ENCODE measurements at regions not wholly inside any gene's neighbourhood (a gene's known extent, or its start where the extent isn't known, plus 50 kb on each side); places are given as distances from the start of the nearest gene placed in this dataset.

DNA sequence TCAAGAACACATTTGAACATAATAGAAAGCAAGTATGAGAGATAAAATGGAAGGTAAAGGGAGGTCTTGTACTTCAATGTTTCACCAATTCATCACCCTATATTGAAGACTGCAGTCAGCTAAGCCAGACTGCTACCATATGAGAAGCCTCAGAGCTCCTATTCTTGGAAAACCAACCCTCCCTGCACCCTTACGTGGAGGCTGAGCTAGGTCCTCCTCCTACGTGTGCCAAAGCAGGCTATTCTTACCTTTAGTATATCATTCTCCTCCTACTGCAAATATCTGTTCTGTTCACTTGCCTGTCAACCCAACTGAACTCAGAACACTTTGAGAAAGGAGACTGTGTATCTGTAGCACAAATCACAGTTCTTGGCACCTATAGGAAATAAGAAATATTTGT is 255.8 kb upstream of the HNRNPA3 start:
- DNase-seq, result no peak

DNA sequence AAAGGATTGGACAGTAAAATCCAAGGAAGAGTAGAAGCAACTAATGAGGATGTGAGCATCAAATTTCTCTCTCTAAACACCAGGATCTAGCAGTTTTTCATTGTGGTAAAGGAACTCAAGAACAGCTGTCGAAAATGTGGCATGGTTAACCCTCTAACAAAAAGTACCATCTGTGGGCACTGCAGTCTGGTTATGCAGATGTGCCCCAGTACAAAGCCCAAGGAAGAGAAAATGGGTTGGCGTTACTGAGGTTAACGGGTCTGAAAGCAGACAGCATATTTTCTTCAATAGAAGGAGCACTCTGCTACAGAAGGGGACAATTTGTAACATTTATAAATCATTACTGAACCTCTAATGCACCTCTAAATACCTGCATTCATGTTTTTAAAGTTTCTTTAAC is 253.0 kb upstream of the HNRNPA3 start:
- DNase-seq, result no peak

DNA sequence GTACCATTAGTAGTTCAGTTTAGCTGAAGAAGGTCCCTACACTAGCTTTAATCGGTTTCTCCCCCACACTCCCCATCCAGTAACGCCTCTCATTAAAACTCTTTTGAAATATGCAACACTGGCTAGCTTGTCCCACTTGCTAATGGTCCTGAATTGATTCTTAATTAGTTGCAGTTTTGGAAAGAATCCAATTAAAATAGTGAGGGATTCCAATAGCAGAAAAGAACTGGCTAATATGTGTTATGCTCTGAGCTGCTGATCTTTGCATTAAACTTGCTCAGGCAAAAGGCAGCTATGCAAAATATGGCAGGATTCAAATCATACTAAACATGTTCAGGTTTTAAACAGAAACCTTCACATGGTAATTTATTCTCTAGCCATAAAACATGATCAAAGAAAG is 252.5 kb upstream of the HNRNPA3 start:
- DNase-seq, result no peak

DNA sequence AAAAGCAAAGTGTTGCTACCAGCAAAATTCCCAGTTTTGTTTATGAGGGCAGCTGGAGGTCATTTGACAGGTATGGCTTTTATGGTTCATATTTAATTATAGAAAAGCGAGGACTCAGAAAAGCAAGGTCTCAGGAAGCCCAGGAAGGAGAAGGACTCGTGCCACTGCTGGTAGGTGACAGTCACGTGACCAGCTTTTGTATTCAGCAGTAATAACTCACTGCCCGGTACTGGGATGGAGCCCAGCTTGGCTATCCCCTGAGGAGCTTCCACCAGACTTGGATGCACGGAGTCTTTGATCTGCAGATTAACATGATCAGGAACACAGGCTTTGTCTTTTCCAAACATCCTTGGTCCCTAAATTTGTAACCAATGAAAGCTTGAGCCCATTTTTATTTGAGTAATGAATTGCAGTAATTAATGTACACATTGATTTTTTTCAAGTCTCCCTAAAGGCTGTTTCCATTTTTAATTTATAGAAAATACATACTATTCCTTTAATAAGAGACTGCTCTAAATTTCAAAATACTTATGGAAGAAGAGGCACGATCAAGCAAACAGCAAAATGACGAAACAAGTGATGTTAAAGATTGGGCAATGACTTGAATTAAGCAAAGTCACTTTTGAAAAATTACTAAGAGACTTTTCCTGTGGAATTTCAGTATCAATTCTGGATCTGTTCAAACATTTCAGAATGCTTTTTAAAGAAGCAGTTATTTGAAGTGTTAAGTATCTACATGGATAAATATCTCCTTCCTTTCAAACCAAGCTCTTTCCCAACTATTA is 251.7 kb upstream of the HNRNPA3 start:
- no peak for DNase-seq

DNA sequence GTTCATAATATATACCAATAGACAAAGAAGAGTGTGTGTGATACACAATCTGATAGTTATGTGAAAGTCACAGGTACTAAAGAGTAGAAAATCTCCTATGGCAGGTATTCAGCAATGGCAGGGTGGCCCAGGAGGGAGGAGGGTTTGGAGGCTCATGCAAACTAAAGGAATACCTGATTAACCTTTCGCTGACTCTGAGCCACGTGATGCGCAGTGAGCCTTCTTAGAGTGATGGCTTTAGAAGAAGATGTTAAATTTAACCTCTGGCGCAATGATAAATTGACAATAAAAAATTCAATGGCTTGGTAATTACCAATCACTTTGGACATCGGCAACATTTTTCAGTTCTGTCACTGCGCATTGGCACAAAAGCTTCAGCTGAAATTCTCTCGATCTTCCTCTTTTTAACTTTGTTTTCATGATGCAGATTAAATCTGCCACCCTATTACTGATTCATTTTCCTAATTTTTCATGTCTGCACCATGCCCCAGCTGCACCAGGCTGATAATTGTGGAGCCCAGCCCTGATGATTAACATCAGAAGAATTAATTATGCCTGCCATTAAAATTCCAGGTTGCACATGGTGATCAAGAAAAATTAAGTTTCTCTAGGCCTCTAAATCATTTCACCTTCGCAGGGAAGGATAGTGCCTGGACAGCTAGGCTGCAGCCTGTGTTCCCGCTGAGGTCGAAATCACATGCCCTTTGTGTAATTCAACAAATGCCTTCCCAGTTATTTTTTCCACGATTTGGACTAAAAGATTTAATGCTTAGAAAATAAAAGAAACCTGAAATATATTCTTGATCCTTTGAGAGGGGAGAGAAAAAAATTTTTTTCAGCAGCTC is 250.6 kb upstream of the HNRNPA3 start:
- no peak for DNase-seq

DNA sequence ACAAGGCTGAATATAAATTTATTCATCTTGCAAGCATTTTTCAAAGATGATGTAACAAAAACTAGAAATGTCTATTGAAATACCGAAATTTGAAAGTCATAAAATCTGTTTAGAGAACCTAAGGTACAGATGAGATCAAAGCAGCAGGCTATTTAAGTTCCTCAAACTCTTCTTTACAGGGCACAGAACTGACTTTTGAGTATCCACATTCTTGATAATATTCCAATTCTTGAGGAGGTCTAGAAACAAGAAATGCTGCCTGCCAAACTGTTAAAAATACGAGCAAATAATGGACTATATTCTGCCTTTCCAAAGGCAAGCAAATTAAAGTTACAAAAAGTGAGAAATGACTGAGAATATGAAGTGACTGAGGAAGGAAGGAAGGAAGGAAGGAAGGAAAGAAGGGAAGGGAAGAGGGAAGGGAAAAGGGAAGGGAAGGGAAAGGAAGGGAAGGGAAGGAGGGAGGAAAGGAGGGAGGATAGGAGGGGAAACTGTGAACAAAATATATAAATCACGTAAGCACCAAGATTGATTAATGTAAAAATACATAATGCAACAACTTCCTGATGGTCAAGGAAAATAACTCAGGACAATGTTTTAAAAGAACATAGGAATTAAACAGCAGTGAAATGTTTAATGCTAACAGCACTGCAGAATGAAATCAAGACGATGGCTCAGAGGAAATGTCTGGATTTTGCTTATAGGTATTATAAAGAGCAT is 248.9 kb upstream of the HNRNPA3 start:
- DNase-seq, result no peak

DNA sequence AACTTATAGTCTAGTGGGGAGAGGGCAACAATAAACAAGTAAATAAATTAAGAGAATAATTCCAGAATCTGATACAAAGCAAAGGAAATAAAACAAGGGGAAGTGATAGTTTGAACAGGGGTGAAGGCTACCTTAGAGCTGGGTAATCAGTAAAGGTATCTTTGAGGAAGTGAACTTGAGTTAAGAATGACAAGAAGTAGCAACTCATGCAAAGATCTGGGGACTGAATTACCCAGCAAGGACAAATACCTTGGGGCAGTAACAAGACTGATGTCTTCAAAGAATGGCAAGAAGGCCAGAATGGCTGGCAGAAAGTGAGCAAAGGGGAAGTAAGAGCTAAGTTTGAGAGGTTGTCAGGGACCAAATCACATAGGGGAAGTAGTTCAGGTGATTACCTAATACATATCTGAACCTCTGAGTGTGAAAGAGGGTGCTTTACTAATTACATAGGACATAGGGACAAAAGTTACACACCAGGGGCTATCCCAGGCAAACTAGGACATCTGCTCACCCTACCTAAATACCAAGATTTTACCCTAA is 244.6 kb upstream of the HNRNPA3 start:
- DNase-seq, result no peak

DNA sequence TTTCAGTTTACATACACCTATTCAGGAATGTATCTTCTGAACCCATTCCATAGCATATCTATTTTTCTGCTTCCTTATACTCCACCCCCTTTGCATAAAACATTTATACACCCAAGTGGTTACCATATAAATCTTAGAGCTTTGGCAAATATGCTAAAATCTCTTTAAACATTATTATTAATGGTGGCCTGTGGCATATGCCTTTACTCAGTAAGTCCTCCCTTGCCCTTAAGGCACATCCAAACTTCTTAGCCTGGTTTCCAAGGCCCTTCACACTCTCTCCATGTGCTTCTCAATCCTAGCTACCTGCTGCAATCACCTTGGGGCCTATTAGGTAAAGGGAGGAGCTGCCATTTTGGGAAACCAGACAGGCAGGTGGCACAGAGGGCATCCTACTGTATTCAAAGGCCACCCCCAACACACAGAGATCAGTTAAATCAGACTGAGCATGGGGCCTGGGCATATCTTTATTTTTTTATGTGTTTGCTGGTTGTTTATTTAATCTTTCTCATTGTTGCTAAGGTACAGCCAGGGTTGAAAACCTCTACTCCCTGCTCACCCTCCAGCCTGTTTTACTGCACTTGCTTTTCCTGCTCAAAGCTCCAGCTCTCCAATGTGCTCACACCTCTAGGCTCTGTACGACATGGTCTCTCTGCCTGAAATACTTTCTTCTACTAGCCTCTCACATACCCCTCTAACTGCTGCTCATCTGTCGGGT is 242.8 kb upstream of the HNRNPA3 start:
- no peak for DNase-seq

DNA sequence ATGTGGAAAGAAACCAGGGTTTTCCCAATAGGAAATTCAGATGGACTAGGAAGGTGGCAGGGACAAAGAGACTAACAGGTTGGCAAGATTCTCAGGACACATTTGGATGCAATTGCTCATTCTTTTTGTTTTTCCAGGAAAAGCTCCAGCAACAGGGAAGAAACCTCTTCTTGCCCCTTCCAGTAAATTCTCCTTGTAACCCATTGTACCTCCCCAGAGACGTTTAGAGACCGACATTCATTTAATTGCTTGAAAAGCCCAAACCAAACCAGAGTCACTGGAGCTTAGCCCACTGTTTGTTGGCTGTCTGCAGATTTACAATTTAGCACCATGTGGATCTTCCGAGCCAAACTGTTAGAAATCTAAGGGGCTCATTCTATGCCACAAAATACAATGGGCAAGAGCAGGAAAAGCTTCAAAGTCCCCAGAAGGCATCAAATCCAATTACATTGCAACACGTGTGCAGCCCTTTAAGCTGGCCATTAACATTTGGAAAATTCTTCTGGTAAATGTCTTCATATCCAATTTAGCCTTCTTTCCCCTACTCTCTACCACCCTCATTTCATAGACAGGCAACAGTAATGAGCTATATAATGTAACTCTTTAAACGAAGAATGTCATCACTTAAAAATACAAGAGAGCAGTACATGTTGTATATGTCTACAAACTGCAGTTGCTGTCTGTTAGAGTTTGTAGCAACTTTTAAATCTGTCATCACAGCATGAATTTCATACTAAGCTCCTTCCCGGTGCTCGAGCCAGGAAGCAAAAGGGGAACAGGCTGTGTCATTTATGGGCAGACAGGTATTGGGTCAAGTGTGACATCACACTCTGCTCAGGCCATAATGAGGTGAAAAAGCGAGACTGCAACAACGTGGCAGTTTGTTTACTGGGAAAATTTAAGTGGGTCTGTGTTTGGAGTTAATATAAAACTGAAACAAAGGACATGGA is 235.6 kb upstream of the HNRNPA3 start:
- DNase-seq, result no peak

DNA sequence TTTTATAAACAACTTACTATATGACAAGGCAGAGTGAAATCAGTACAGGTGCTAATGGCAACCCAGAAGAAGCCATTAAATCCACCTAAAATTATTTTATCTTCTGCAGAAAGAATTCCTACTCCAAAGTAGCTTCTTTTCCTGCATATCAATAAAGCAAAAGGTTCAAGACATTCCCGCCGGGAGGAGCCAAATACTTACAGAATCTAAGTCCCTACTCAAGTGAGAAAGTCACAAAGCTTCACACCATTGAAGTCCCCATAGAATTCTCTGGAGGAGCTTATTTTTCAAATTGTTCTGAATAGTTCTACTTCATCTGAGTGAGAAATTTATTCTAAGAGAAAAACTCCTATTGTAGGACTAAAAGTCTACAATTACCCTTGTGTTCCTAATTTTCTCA is 233.7 kb upstream of the HNRNPA3 start:
- DNase-seq, result no peak

DNA sequence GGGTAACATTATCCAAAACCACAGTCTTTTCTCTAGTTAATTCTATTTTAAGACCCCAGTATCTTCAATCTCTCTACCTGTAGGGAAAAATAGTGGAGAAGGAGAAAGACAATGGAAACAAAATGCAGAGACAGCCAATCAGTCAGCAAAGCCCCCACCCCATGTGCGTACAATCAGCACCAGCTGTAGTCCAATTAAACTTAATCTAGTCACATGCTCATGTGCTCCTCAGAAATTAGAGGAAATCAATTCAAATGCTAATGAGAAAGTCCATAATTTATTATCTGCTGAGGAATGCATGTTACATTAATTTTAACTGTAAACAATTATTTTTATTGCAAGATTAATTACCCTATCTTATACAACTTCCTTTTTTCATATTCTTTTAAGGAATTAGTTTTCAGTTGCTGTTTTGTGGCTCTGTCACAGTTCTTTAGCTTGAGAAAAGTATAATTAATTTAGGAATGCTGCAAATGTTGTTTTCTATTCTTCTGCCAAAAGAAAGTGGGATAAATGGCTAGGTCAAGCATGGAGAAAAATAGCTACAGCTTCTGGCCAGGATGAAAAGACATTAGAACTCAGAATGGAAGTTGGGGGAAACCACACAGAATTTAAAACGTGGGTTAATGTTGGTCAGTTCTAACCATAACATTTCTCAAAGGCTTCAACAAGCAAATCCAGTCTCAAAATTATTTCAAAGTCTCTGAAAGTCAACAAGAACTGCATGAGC is 232.4 kb upstream of the HNRNPA3 start:
- no peak for DNase-seq

DNA sequence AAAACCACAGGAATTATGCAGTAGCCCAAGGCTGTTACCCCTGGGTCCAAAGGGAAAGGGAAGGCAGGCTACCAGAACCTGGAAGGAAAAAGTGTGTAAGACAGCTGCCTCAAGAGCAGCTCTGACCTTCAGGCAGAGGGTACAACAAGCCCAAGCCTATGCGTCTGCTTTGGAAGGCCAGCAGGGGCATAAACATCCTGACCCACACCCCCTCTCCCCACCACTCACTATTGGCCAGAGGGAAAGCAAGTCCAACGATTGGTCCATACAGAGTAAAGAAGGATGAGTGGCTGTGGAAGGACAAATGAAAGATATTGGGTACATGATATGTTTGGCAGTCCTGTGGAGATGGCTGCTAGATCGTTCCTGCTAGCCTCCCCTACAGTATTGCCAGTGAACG is 227.6 kb upstream of the HNRNPA3 start:
- no peak for DNase-seq

DNA sequence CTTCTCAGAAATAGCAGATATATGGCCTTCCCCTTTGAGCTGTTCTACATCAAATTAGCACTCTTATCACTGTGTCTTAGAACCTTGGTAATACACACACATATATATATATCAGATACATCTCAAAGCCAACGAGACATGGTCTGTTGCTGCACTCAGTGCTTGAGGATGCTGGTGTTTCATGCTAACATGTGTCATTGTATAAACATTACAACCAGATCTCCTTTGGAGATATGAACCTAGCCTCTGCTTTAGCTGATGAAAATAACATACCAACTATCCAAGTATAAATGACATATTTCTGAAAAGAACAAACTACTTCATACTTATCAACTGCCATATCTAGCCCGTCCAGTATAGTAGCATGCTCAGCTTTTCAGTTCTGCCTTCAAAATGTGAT is 226.7 kb upstream of the HNRNPA3 start:
- DNase-seq, result no peak

DNA sequence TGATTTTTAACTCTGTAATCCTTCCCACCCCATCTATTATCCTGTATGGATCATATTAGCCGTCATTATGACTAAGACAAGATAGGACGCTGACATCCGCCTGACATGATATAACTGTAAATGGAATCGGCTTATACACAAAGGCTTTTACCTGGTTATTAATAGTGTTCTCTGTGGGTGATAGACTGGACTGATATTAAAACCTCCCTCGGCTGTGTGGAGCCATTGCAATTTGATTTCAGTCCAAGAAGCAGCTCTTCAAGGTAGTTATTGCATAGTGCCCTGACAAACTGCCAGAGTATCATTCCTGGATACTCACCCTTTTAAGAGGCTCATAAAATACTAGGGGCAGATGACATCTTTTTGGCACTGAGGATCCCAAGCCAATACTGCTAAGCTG is 226.1 kb upstream of the HNRNPA3 start:
- no peak for DNase-seq

DNA sequence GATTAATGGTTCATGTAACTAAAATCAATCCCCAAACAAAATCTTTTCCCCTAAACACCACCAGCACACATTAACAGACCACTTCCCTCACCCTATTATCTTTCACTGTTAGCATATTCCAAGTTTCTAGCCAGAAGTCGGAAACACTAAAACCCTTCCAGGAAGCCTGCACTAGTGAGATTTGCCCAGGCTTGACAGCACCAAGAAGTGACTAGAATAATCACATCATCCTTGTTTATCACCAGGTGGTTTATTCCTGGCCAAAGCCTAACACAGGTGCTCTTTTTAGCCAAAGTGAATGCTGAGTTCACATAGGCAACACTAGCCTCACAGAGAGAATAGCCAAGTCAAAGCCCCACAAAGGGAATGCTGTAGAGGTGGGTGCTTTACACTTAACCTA is 221.2 kb upstream of the HNRNPA3 start:
- no peak for DNase-seq

DNA sequence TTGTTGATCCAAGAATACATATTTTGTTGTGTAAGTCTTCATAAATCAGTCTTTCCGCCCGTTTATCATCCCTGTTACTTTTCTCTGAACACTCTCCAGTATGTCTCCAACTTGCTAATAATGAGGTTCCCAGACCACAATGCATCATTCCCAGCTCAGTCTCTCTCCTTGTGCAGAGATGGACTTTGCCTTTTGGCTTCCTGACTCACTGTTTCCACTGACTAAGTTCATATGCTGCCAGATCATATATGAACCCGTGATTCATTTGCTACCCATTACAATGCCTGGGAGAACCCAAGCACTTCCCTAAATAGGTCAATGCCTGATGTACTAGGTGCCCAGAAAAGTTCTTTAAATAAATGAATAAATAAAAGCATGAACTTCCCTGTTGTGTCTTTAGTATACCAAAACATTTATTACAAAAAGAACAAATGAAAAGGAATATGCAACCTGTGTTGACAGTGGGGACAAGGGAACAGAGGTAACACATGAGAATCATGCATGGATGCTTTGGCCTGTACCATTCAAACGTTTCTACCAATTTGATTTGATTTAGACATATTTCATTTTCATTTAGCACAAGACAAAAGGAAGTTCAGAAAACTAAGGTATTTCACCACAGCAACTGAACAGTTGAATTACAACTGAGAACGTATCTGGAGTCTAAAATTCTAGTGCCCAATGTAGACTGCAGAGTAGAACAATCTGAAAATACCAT is 215.4 kb upstream of the HNRNPA3 start:
- DNase-seq, result peak; percentile 80

DNA sequence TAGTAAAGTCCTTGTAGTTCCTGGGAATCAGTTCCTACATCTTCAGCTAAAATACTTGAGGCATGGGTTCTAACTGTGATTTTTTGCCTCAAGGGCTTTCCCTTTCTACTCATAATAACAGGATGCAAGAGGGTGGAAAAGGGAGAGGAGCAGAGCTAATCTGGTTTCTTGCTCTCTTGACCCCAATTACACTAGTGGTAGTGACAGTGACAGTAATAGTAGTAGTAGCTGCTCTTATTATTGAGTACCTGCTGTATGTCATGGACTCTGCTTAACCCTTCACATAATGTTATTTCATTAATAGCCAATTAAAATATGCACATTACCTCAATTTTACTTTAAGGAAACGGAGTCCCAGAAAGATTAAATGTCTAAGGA is 214.8 kb upstream of the HNRNPA3 start:
- no peak for DNase-seq

DNA sequence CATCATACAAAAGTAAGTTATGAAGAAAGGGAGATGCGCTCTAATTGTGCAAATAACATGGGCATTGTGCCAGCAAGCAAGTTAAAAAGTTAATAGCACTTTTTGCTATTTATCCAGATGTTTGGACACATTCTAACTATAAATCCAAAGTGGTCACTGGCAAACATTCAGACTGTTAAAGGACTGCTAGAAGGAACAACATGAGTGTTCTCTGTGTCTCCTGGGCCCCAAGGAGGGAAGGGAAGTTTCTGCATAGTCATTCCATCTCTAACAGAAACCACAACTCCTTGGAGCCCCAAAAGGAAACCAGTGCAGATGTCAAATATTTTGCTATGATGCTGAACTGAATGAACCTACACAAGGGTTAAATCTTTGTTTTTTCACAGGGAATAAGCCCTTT is 213.3 kb upstream of the HNRNPA3 start:
- peak; percentile 67 for DNase-seq

DNA sequence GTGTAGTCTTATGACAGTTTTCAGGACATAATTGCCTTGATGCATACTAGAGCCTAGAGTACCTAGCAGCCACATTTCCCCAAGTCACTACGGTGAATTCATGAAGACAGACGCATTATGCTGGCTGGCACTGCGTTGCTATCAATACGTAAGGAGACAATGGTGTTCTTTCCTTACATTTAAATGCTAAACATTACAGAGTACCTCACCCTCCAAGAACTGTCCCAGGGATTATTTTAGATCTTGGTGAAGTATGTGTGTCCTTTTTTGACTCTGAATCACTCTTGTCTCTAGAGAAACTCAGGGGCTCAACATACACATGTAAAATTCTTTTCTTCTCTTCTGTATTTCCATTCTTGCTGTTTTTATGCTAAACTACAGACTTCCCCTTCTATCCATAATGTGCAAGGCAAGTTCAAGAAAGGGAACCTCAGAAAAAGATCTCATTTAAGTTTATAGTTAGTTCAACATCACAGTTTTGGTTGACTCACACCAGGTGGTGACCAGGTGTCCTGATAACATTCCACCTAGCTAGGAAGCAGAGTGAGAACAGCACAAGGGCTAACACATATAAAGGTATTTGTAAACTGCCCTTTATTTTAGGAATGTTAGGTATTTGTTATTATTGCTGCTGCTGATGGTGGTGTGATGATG is 212.4 kb upstream of the HNRNPA3 start:
- no peak for DNase-seq

DNA sequence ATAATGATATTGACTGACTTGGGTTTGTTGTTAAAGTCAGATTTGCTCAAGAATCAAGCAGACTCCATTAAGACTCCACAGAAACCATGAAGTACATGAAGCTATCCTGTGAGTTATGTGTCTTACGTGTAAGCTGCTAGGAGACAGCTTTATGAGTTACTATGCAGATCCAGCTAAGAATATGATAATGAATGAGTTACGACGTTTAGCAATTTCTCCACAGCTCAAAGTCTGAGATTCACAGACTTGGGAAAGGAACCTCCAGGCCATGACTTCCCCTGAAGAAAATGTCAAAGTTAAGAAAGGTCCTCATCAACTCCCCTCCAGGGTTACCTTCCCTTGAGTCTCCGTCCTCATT is 211.9 kb upstream of the HNRNPA3 start:
- no peak for DNase-seq
